ENCODE measurements at regions not wholly inside any gene's neighbourhood (a gene's known extent, or its start where the extent isn't known, plus 50 kb on each side); places are given as distances from the start of the nearest gene placed in this dataset.

GRCh38 chr13:105073041-105073440 is 1462.4 kb downstream of the EFNB2 start:
- intact Hi-C loops (cut with DNase I), result no loop called here
- no peak for DNase-seq (ENCODE audit: low spot score)

DNA sequence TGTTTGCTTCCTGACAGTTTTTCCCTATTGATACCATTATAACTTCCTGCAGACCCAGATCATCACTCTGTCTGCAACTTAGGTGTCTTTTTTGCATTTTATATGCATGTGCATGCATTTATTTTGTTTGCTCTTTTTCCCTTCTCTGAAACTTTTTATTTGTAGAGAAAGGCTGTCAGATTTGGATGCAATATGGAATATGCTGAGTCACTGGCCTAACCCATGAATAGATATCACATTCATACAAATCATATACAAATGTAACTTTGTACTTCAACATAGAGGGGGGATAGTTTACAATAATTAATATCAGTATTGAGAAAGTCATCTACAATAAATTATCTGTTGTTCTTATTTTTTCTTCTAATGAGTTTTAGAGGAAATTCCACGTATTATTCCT is 1465.0 kb downstream of the EFNB2 start:
- intact Hi-C loops (cut with DNase I), result no loop called here
- DNase-seq (ENCODE audit: low spot score), result no peak

GRCh38 chr13:105069106-105069505 is 1466.4 kb downstream of the EFNB2 start:
- no peak for DNase-seq (ENCODE audit: low spot score)
- intact Hi-C loops (cut with DNase I), result no loop called here

GRCh38 chr13:105063676-105064075 is 1471.8 kb downstream of the EFNB2 start:
- DNase-seq (ENCODE audit: low spot score), result no peak
- intact Hi-C loops (cut with DNase I), result no loop called here

DNA sequence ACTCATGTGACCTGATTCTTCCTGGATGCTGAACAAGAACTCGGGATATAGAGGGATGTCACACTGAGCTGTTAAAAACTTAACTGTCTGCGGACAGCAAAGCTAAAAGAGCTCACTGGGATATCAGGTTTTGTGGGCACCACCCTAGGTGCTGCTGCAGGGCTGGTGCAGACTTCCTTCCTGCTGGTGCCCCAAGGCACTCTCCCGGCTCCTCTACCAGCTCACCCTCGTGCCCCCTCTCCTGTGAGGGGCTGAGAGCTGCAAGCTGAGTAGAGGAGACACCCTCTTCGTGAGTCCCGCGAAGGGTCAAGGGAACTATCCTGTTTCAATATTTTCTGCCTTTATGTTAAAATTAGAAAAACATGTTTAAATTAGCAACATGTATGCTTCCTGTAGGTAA is 1475.7 kb downstream of the EFNB2 start:
- DNase-seq (ENCODE audit: low spot score), result no peak
- intact Hi-C loops (cut with DNase I), result no loop called here

GRCh38 chr13:105058517-105058916 is 1476.9 kb downstream of the EFNB2 start:
- intact Hi-C loops (cut with DNase I), result no loop called here
- no peak for DNase-seq (ENCODE audit: low spot score)

DNA sequence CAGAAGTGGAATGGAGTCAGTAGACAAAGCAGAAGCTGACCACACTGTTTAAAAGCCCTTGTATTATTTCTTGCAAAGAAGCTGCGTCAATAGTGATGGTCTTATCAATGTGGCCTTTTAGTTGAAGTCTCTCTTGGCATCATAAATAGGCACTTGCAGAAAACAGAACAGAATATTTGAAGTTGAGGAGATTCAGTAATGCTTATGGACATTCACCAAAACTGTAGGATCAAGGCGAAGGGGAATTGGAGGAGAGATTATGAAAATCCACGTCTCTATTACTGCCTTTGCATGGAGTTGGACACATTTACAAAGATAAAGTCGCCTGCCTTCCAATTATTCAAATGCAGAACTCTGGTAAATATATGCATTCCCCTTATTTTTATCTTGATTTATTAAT is 1482.8 kb downstream of the EFNB2 start:
- DNase-seq (ENCODE audit: low spot score), result no peak
- intact Hi-C loops (cut with DNase I), result no loop called here

DNA sequence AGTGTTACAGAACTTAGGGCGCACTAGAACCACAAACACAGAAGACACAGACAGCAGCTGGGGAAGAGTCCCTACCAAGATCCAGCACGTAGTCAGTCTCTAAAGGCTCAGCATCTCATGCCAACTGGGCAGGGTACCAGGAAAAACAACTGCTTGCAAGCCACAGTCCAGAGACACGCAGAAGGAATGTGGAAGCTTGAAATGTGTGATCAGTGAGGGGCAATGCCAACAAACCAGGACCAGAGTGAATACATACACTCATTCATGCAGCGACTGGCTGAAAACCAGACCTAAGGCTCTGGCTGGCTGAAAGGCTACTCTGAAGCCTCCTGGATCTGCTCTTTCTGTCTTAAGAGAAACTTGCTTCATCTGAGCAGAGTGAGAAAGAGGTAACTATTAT is 1484.8 kb downstream of the EFNB2 start:
- no peak for DNase-seq (ENCODE audit: low spot score)
- intact Hi-C loops (cut with DNase I), result no loop called here

- no peak for DNase-seq (ENCODE audit: low spot score)
- intact Hi-C loops (cut with DNase I), result no loop called here
Observed at GRCh38 chr13:105048677-105049076, 1486.8 kb downstream of the EFNB2 start.

DNA sequence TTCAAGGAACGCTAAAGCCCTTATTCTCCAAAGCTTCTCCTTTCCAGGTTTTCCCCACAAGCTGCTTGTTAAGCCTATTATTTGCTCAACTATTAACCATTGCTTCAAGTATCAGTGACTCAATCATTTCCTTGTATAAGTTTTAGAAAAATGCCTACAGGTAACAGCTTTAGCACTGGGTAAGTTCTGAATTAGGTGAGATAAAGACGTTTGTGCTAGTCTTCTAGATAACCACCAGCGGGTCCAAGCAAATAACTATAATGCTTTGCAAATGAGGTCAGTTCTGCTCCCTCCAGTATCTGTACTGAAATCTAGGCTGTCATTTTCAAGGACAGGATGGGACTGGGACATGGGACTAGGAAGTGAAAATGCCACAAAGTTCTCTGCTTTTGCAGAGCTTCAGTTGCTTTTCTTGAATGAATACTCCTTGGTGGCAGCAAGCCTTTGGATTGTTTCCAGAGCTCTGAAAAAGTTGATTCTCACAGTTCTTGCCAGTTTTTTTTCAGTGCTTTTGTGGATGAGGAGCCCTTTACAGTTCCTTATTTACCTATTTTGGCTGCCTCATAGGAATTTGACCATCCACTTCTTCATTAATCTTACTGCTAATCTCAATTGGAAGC is 1487.7 kb downstream of the EFNB2 start:
- DNase-seq (ENCODE audit: low spot score), result no peak
- intact Hi-C loops (cut with DNase I), result no loop called here

DNA sequence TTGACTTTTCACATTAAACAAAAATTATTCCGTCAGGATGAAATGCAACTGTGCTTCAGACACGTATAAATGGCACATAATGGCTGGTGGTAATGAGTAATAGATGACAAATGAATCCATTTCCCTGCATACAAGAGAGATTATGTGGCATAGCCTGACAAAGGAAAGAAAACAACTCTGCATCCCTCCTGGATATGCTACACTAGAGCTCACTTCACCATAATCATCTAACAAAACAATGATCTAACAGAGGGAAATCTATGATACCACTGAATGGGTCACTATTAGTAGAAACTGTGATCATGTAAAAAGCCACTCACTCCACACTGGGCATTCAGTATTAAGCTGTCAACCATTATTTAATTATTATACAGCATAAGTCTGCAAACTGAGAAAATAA is 1498.4 kb downstream of the EFNB2 start:
- intact Hi-C loops (cut with DNase I), result no loop called here
- DNase-seq (ENCODE audit: low spot score), result no peak

DNA sequence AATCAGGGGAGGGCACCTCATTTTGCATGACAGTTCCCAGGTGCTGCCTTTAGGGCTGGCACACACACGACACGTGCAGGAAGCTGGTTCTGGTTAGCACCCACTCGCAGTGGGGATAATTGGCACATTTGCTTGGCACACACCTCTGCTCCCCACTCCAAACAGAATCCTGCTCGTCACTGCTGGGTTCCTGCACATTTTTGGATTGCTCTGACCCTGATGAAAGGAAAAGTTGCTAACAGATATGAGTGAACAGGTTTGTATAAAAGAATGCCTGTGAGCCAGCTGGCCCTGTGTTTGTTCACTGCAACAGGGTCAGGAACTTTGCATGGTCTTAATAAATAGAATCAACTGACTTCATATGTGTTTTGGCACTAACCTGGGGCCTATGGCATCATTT is 1500.4 kb downstream of the EFNB2 start:
- no peak for DNase-seq (ENCODE audit: low spot score)
- intact Hi-C loops (cut with DNase I), result no loop called here

GRCh38 chr13:105033999-105034398 is 1501.5 kb downstream of the EFNB2 start:
- DNase-seq (ENCODE audit: low spot score), result no peak
- intact Hi-C loops (cut with DNase I), result no loop called here

DNA sequence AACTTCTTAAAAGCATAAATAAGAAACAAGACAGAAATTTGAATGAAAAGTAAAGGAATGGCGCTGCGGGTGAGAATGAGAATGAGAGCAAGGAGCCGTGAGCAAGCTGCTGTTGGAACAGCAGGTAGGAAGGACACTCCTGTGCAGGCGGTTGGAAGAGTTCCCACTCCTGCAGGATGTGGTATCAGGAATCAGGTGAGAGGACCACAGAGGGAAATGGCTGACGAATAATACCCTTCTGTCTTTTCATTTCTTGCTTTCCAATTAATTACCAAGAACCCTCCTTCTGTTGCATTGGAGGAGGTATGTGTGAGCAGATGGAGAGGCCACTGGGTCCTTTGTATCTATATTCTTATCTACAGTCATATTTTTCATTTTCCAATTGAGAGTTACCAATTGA is 1504.2 kb downstream of the EFNB2 start:
- DNase-seq (ENCODE audit: low spot score), result no peak
- intact Hi-C loops (cut with DNase I), result no loop called here

DNA sequence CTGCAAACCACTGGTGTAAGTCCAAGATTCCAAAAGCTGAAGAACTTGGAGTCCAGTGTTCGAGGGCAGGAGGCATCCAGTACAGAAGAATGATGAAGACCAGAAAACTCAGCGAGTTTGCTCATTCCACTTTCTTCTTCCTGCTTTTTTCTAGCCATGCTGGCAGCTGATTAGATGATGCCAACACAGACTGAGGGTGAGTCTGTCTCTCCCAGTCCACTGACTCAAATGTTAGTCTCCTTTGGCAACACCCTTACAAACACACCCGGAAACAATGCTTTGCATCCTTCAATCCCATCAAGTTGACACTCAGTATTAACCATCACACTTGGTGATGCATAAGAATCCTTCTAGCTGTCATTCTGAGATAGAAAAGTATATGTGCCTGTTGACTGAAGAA is 1504.6 kb downstream of the EFNB2 start:
- no peak for DNase-seq (ENCODE audit: low spot score)
- intact Hi-C loops (cut with DNase I), result no loop called here

DNA sequence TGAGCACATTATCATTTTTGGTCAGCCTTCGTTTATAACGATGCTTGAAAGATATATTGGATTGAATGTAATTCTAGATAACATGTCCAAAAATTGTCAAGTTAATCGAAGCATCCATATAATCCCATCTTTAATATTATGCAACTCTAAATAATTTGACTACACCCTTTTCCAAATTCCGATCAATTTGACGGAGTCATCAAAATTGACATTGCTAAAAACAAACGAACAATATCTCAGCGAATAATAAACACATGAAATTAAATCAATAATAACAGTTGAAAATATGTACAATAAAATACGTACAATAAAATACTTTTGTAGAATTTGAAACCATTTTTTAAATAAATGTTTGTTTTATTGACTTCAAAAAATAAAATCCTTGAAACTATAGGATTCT is 1516.4 kb downstream of the EFNB2 start:
- intact Hi-C loops (cut with DNase I), result no loop called here

DNA sequence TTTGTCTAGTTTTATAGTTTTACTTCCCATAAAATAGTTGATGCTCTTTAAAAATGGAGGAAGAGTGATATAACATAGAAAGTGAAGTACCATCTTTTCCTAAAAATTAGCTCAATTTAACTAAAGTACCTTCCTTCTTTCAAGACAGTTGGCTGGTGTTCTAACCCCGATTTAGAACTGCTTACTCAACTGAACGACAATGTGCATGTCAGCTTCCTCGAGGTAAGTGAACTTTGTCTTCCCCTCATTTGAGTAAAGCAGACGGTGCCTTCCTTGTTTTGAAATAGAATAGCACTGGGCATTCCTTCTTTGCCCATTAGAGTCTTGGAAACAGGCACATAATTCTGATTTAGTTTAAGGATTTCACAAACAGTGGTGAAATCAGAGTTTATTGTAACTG is 1519.2 kb downstream of the EFNB2 start:
- DNase-seq (ENCODE audit: low spot score), result no peak
- intact Hi-C loops (cut with DNase I), result no loop called here

More for the DNA sequence above, 1516.4 kb downstream of the EFNB2 start:
- no peak for DNase-seq (ENCODE audit: low spot score)

GRCh38 chr13:105008604-105009003 is 1526.9 kb downstream of the EFNB2 start:
- no peak for DNase-seq (ENCODE audit: low spot score)
- intact Hi-C loops (cut with DNase I), result no loop called here

GRCh38 chr13:105007166-105007808 is 1528.2 kb downstream of the EFNB2 start:
- intact Hi-C loops (cut with DNase I), result no loop called here
- DNase-seq (ENCODE audit: low spot score), result no peak

DNA sequence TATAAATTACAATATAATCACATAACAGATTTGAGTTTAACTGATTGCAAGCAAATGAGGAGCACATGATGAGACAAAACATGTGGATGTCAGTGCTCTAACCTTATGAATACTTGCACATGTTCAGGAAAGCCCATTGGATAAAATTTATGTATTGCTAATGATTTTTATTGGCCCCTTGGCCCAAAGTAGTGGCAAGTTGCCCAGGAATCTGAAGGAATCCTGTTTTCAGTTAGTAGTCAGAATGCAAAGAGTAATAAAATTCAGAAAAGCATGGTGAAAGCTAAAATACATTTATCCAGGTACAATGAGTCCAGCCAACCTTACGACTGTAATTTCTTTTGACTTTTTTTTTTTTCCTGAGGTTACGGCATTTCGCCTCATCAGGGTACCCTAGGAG is 1539.4 kb downstream of the EFNB2 start:
- intact Hi-C loops (cut with DNase I), result no loop called here
- no peak for DNase-seq (ENCODE audit: low spot score)

GRCh38 chr13:104993708-104994107 is 1541.8 kb downstream of the EFNB2 start:
- no peak for DNase-seq (ENCODE audit: low spot score)

DNA sequence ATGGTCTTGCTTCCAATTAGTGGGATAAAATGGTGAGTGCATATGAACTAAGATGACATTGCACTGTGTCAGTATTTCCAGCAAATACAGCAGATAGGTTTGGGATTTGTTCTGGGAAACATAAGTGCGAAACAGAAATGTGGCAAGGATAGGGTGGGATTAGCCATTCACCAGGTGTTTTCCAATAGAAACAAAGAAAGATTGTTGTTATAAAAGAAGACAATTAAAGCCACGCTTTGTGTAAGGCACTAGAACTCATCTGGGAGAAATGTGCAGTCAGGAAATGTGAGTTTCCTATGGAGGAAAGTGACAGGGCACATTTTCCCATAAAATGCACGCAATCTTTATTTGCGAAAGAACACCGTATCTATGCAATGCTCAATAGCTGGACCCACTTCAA is 1547.8 kb downstream of the EFNB2 start:
- DNase-seq (ENCODE audit: low spot score), result no peak
- intact Hi-C loops (cut with DNase I), result no loop called here

More at GRCh38 chr13:104993708-104994107, 1541.8 kb downstream of the EFNB2 start:
- intact Hi-C loops (cut with DNase I), result no loop called here

Measured in cardiac septum (tissue), 1 donor.